OCI-LY7 (cell line): ENCODE measurements at regions not wholly inside any gene's neighbourhood (a gene's known extent, or its start where the extent isn't known, plus 50 kb on each side); places are given as distances from the start of the nearest gene placed in this dataset.

ENCODE experiments used
- EZH2phosphoT487 ChIP-seq: fragments of 200-600 bp; sonication (generic); IDR thresholded peaks from 2 replicates; pipeline ENCODE4 v1.6.1; 2018; ENCODE audit warnings: low read depth, borderline replicate concordance, mild to moderate bottlenecking, mixed run types, antibody characterized with exemption, low read length, moderate library complexity, mixed read lengths
- TF ChIP-seq, protein P1 (sequence below): fragments of 200-600 bp; sonication (generic); conservative IDR thresholded peaks from 2 replicates; pipeline ENCODE4 v1.5.1; 2014; ENCODE audit warnings: mild to moderate bottlenecking, antibody characterized with exemption, low read length, moderate library complexity, mixed read lengths

DNA sequence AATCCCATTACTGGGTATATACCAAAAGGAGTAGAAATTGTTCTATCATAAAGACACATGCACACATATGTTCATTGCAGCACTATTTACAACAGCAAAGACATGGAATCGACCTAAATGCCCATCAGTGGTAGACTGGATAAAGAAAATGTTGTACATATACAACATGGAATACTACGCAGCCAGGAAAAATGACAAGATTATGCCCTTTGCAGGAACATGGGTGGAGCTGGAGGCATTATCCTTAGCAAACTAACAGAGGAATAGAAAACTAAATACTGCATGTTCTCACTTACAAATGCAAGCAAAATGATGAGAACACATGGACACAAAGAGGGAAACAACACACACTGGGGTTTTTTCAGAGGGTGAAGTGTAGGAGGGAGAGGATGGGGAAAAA, 300.2 kb downstream of the BAMBI start:
- TF ChIP-seq, protein P1, sequence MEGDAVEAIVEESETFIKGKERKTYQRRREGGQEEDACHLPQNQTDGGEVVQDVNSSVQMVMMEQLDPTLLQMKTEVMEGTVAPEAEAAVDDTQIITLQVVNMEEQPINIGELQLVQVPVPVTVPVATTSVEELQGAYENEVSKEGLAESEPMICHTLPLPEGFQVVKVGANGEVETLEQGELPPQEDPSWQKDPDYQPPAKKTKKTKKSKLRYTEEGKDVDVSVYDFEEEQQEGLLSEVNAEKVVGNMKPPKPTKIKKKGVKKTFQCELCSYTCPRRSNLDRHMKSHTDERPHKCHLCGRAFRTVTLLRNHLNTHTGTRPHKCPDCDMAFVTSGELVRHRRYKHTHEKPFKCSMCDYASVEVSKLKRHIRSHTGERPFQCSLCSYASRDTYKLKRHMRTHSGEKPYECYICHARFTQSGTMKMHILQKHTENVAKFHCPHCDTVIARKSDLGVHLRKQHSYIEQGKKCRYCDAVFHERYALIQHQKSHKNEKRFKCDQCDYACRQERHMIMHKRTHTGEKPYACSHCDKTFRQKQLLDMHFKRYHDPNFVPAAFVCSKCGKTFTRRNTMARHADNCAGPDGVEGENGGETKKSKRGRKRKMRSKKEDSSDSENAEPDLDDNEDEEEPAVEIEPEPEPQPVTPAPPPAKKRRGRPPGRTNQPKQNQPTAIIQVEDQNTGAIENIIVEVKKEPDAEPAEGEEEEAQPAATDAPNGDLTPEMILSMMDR, result no peak
- no peak for TF ChIP-seq EZH2phosphoT487
